H1 (cell line): ENCODE measurements at regions not wholly inside any gene's neighbourhood (a gene's known extent, or its start where the extent isn't known, plus 50 kb on each side); places are given as distances from the start of the nearest gene placed in this dataset.

Source experiments
- CTCF ChIA-PET: fragments of 300-600 bp; sonication (Branson Sonifier 250); formaldehyde crosslinking; loops from one replicate; lab custom pipeline; 2021; ENCODE audit not compliant: partially characterized antibody; lab: Charles Lee
- POLR2A ChIA-PET: fragments of 300-600 bp; sonication (Branson Sonifier 250); formaldehyde crosslinking; loops from one replicate; lab custom pipeline; 2021; ENCODE audit warnings: inconsistent platforms; ENCODE audit not compliant: partially characterized antibody; lab: Charles Lee
- DNase-seq, 2 experiments: peaks; one replicate each; pipeline versions ENCODE4 v3.0.0 to v3.0.0-alpha.2; 2010 to 2022; ENCODE audit warnings: low spot score in 2 of 2, low read depth in 1 of 2, mixed read lengths in 1 of 2
- FAIRE-seq: peaks from 2 replicates; lab custom pipeline; 2011; peaks lifted over from hg19 to GRCh38; lab: Jason Lieb, UNC
- H2AFZ ChIP-seq: 2 replicates; pipeline ENCODE4 v1.8.1; 2012; ENCODE audit warnings: low read length, inconsistent platforms
- H2AK5ac ChIP-seq: 2 replicates; pipeline ENCODE4 v1.6.1; 2013; ENCODE audit warnings: low read depth, low read length
- H2BK120ac ChIP-seq: replicated peaks from 2 replicates; pipeline ENCODE3; 2013; ENCODE audit warnings: low read depth, low read length, inconsistent platforms
- H2BK12ac ChIP-seq: 2 replicates; pipeline ENCODE4 v1.6.1; 2013; ENCODE audit warnings: low read depth, low read length
- H2BK15ac ChIP-seq: 2 replicates; pipeline ENCODE4 v1.6.1; 2013; ENCODE audit warnings: low read length
- H2BK20ac ChIP-seq: 2 replicates; pipeline ENCODE4 v1.6.1; 2013; ENCODE audit warnings: low read length
- H2BK5ac ChIP-seq: 2 replicates; pipeline ENCODE4 v1.6.1; 2013; ENCODE audit warnings: low read depth, low read length
- H3K14ac ChIP-seq: 2 replicates; pipeline ENCODE4 v1.6.1; 2013; ENCODE audit warnings: inconsistent platforms; ENCODE audit not compliant: insufficient read length
- H3K18ac ChIP-seq: 2 replicates; pipeline ENCODE4 v1.6.1; 2013; ENCODE audit warnings: low read length; ENCODE audit errors: extremely low read depth
- H3K23ac ChIP-seq: 2 replicates; pipeline ENCODE4 v1.6.1; 2013; ENCODE audit warnings: inconsistent platforms; ENCODE audit not compliant: insufficient read length
- H3K23me2 ChIP-seq: 2 replicates; pipeline ENCODE4 v1.6.1; 2013; ENCODE audit warnings: low read depth, low read length
- H3K27ac ChIP-seq: 2 replicates; pipeline ENCODE4 v1.6.1; 2011; ENCODE audit warnings: low read depth, low read length, inconsistent platforms
- H3K27me3 ChIP-seq, 4 experiments: replicated peaks in 1 of 4; 1 replicate in 1 of 4; 2 replicates in 3 of 4; pipeline versions ENCODE4 v1.6.1 to v1.8.1; 2011 to 2013; ENCODE audit warnings: low read length in 3 of 4, mild to moderate bottlenecking in 3 of 4, inconsistent platforms in 2 of 4, mixed read lengths in 2 of 4, moderate library complexity in 1 of 4; ENCODE audit not compliant: control insufficient read depth in 3 of 4, insufficient read depth in 3 of 4; ENCODE audit errors: extremely low read depth in 1 of 4
- H3K36me3 ChIP-seq, 4 experiments: 2 replicates each; pipeline versions ENCODE4 v1.6.1 to v1.8.1; 2011 to 2013; ENCODE audit warnings: mild to moderate bottlenecking in 4 of 4, low read length in 3 of 4, moderate library complexity in 2 of 4, control low read depth in 1 of 4, inconsistent platforms in 1 of 4; ENCODE audit not compliant: insufficient read depth in 4 of 4, control insufficient read depth in 2 of 4
- H3K4ac ChIP-seq: replicated peaks from 2 replicates; pipeline ENCODE3; 2013; ENCODE audit warnings: low read length, low read depth, mixed read lengths, inconsistent platforms; ENCODE audit not compliant: insufficient read length
- H3K4me1 ChIP-seq, 4 experiments: replicated peaks in 1 of 4; 1 replicate in 1 of 4; 2 replicates in 3 of 4; pipeline versions ENCODE4 v1.6.1 to v1.8.1; 2011 to 2013; ENCODE audit warnings: low read length in 3 of 4, inconsistent platforms in 2 of 4, mixed read lengths in 1 of 4; ENCODE audit not compliant: insufficient read depth in 4 of 4, control insufficient read depth in 3 of 4
- H3K4me2 ChIP-seq, 2 experiments: 2 replicates each; pipeline versions ENCODE4 v1.6.1 to v1.8.1; 2011 to 2013; ENCODE audit warnings: low read depth in 2 of 2, low read length in 2 of 2, control low read depth in 1 of 2, inconsistent platforms in 1 of 2, mild to moderate bottlenecking in 1 of 2; ENCODE audit not compliant: insufficient read depth in 1 of 2
- H3K4me3 ChIP-seq, 4 experiments: fragments of 200-600, 300-600 bp in 1 of 4; sonication (generic), shearing (Covaris generic), sonication (Bioruptor Twin) in 1 of 4; 2 replicates each; pipeline versions ENCODE4 v1.5.1 to v1.8.1; 2011 to 2016; ENCODE audit warnings: low read length in 4 of 4, low read depth in 3 of 4, control low read depth in 2 of 4, inconsistent platforms in 2 of 4, mild to moderate bottlenecking in 2 of 4, mixed read lengths in 1 of 4, moderate library complexity in 1 of 4; ENCODE audit not compliant: insufficient read depth in 2 of 4; ENCODE audit errors: extremely low read depth in 1 of 4
- H3K56ac ChIP-seq: replicated peaks from 2 replicates; pipeline ENCODE3; 2013; ENCODE audit warnings: low read depth, mild to moderate bottlenecking, mixed read lengths, low read length, inconsistent platforms; ENCODE audit not compliant: insufficient read length
- H3K79me1 ChIP-seq: 2 replicates; pipeline ENCODE4 v1.6.1; 2013; ENCODE audit warnings: low read depth, low read length, control low read depth
- H3K79me2 ChIP-seq, 2 experiments: 2 replicates each; pipeline versions ENCODE4 v1.6.1 to v1.8.1; 2012 to 2013; ENCODE audit warnings: low read length in 2 of 2, mild to moderate bottlenecking in 2 of 2, inconsistent platforms in 1 of 2; ENCODE audit not compliant: insufficient read depth in 2 of 2, control insufficient read depth in 1 of 2
- H3K9ac ChIP-seq, 4 experiments: replicated peaks in 1 of 4; 1 replicate in 1 of 4; 2 replicates in 3 of 4; pipeline versions ENCODE4 v1.6.1 to v1.8.1; 2011 to 2013; ENCODE audit warnings: low read depth in 3 of 4, low read length in 3 of 4, control low read depth in 2 of 4, mild to moderate bottlenecking in 2 of 4, moderate library complexity in 2 of 4, inconsistent platforms in 1 of 4; ENCODE audit errors: extremely low read depth in 1 of 4
- H3K9me3 ChIP-seq, 2 experiments: 2 replicates each; pipeline versions ENCODE4 v1.6.1 to v1.8.1; 2012 to 2013; ENCODE audit warnings: mild to moderate bottlenecking in 2 of 2, moderate library complexity in 2 of 2, control low read depth in 1 of 2, inconsistent platforms in 1 of 2, low read depth in 1 of 2, low read length in 1 of 2, mixed read lengths in 1 of 2; ENCODE audit not compliant: insufficient read depth in 2 of 2
- H4K20me1 ChIP-seq, 2 experiments: replicated peaks in 1 of 2; 2 replicates each; pipeline versions ENCODE3 to v1.8.1; 2011 to 2013; ENCODE audit warnings: inconsistent platforms in 2 of 2, low read length in 2 of 2, mild to moderate bottlenecking in 1 of 2; ENCODE audit not compliant: insufficient read depth in 2 of 2, control insufficient read depth in 1 of 2
- H4K5ac ChIP-seq: 2 replicates; pipeline ENCODE4 v1.6.1; 2013; ENCODE audit warnings: low read length, low read depth, mixed read lengths, inconsistent platforms; ENCODE audit not compliant: insufficient read length
- H4K8ac ChIP-seq: 2 replicates; pipeline ENCODE4 v1.8.0; 2013; ENCODE audit warnings: mild to moderate bottlenecking, moderate library complexity, low read length, inconsistent platforms; ENCODE audit not compliant: insufficient read depth; ENCODE audit errors: extremely low read depth
- H4K91ac ChIP-seq: replicated peaks from 2 replicates; pipeline ENCODE3; 2013; ENCODE audit warnings: low read length, mixed read lengths, inconsistent platforms; ENCODE audit not compliant: insufficient read length
- CHD7 ChIP-seq: fragments of 300-600 bp; sonication (generic); IDR thresholded peaks from 2 replicates; pipeline ENCODE4 v1.7.1; 2012; ENCODE audit warnings: low read length, moderate library complexity, mild to moderate bottlenecking, inconsistent platforms; ENCODE audit not compliant: insufficient replicate concordance

- FAIRE-seq, result no peak
- Histone ChIP-seq H3K4me1 (no peaks in the 10 kb centered on the region), H3K4me2 (no peak overlapping the region), H4K20me1 (no peaks in the 10 kb centered on the region), H3K27ac (no peak overlapping the region), H3K56ac (no peak overlapping the region), H3K23ac (no peak overlapping the region), H3K9ac (no peak overlapping the region), H3K27me3 (no peaks in the 10 kb centered on the region), H2AFZ (no peak overlapping the region), H3K9me3 (0 out of 4 replicates have a peak, but pooled peaks cover 2 to 3% of the 10 kb centered on the region in 2 experiments), H4K5ac (no peak overlapping the region), H4K8ac (no peak overlapping the region), H4K91ac (no peak overlapping the region), H3K79me1 (no peaks in the 10 kb centered on the region), H2AK5ac (no peak overlapping the region), H3K14ac (no peak overlapping the region), H2BK120ac (no peak overlapping the region), H2BK5ac (no peak overlapping the region), H2BK12ac (no peak overlapping the region), H3K79me2 (no peaks in the 10 kb centered on the region), H3K23me2 (no peaks in the 10 kb centered on the region), H2BK15ac (no peak overlapping the region), H2BK20ac (no peak overlapping the region), H3K36me3 (no peaks in the 10 kb centered on the region), H3K4ac (no peak overlapping the region), H3K18ac (no peak overlapping the region), H3K4me3 (no peak overlapping the region)
- POLR2A ChIA-PET, result no interaction called here
- DNase-seq, result no peak
- CTCF ChIA-PET, result interaction anchor here (1.2 to 4.3 kb wide), 2 partner anchors 11 to 15 kb away, joined by 4 to 19 read pairs; no protein-coding TSS in a partner anchor
- no peak for TF ChIP-seq CHD7
Measured at GRCh38 chr13:59303433-59303832, 860.3 kb downstream of the DIAPH3 start.
